ENCODE measurements at regions not wholly inside any gene's neighbourhood (a gene's known extent, or its start where the extent isn't known, plus 50 kb on each side); places are given as distances from the start of the nearest gene placed in this dataset.

DNA sequence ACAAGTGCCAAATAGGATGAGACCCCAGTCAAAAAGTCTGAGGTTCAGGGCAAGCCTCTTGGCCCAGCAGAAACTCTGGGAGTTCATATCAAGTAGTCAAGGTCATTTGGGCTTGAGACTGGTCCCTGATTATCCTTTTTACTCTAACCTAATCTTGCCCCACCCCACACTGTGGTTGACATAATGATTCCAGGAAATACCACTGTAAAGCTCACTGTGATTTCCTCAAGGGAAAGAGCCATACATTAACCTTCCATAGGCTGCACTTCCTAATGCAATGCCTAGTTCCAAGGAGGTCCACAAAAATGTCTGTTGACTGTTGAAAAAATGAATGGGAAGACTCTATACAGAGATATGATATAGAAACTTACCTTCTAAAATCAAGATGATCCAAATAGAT is 52.9 kb upstream of the CHCHD3 start:
- TF ChIP-seq, protein P1, sequence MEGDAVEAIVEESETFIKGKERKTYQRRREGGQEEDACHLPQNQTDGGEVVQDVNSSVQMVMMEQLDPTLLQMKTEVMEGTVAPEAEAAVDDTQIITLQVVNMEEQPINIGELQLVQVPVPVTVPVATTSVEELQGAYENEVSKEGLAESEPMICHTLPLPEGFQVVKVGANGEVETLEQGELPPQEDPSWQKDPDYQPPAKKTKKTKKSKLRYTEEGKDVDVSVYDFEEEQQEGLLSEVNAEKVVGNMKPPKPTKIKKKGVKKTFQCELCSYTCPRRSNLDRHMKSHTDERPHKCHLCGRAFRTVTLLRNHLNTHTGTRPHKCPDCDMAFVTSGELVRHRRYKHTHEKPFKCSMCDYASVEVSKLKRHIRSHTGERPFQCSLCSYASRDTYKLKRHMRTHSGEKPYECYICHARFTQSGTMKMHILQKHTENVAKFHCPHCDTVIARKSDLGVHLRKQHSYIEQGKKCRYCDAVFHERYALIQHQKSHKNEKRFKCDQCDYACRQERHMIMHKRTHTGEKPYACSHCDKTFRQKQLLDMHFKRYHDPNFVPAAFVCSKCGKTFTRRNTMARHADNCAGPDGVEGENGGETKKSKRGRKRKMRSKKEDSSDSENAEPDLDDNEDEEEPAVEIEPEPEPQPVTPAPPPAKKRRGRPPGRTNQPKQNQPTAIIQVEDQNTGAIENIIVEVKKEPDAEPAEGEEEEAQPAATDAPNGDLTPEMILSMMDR (conservative IDR thresholded peaks at IDR 0.05), result no peak
- no peak for TF ChIP-seq EZH2 (IDR thresholded peaks at IDR 0.05; ENCODE audit: low read depth)
